LNCAP (cell line): ENCODE measurements at regions not wholly inside any gene's neighbourhood (a gene's known extent, or its start where the extent isn't known, plus 50 kb on each side); places are given as distances from the start of the nearest gene placed in this dataset.

ENCODE experiments used
- TF ChIP-seq, protein P1 (sequence below): fragments of 450-650 bp; IDR thresholded peaks from 2 replicates; pipeline ENCODE4 v1.5.1; 2017; ENCODE audit warnings: mild to moderate bottlenecking

DNA sequence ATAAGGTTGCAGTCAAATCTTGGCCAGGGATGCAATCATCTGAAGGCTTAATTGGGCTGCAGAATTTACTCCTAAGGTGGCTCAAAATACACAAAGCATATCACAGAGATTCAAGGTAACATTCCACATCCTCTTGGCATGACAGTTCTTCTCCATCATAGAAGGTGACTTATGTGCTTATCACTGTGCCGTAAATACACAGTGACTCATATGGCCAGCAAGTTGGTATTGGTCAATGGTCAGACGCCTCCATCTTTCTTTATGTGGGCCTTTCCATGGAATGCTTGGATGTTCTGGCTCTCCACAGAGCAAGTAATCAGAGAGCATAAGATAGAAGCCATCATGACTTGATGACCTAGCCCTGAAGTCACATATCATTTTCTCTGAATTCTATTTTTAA, 168.8 kb upstream of the ST8SIA2 start:
- TF ChIP-seq, protein P1, sequence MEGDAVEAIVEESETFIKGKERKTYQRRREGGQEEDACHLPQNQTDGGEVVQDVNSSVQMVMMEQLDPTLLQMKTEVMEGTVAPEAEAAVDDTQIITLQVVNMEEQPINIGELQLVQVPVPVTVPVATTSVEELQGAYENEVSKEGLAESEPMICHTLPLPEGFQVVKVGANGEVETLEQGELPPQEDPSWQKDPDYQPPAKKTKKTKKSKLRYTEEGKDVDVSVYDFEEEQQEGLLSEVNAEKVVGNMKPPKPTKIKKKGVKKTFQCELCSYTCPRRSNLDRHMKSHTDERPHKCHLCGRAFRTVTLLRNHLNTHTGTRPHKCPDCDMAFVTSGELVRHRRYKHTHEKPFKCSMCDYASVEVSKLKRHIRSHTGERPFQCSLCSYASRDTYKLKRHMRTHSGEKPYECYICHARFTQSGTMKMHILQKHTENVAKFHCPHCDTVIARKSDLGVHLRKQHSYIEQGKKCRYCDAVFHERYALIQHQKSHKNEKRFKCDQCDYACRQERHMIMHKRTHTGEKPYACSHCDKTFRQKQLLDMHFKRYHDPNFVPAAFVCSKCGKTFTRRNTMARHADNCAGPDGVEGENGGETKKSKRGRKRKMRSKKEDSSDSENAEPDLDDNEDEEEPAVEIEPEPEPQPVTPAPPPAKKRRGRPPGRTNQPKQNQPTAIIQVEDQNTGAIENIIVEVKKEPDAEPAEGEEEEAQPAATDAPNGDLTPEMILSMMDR: no peak

DNA sequence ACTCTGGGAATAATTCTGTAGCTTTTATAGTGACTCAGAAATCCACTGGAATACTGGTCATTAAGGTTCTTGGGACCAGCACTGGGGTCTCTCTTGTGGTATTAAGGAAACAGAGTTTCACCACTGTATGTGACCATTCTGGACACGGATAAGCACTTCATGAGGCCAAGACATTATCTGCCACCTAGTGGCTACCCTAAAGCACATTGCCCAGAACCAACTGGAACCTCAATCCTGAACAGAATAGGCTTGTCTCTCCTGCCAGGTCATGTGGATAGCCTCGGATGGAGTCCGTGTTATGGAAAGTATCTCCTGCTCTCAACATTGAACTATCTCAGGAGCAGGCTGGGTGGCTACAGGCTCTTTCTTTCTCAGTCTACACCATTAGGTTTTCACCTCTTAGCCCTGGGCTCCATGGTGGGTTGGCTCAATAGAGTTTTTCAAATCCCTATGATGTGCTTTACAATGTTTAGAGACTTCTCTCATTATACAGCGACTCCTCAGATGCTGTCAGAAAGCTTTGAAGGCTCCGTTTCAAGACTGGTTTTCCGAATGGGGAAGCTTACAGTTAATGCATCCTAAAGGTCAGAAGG, 167.6 kb upstream of the ST8SIA2 start:
- TF ChIP-seq, protein P1: peak; percentile 48

DNA sequence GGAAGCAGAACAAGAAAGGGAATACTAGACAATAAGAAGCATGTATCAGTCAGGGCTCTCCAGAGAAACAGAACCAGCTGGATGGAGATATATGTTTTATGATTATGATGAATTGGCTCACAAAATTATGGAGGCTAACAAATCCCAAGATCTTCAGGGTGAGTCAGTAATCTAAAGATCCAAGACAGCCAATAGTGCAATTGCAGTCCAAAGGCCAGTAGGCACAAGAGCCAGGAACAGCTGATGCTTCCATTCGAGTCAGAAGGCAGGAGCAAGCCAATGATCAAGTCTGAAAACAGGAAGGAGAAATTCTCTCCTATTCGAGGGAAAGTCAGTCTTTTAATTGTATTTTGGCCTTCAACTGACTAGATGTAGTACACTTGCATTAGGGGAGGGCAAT, 164.9 kb upstream of the ST8SIA2 start:
- TF ChIP-seq, protein P1: no peak

DNA sequence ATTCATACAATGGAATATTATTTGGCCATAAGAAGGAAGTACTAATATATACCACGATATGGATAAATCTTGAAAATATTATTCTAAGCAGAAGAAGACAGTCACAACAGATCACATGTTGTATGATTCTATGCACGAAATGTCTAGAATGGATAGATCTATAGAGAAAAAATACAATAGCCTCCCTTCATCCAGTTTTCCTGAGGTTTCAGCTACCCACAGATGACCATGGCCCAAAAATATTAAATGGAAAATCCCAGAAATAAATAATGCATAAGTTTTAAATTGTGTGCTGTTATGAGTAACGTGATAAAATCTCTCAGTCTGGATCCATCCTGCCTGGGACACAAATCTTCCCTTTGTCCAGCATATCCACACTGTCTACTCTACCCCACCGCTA, 162.2 kb upstream of the ST8SIA2 start:
- TF ChIP-seq, protein P1: no peak

DNA sequence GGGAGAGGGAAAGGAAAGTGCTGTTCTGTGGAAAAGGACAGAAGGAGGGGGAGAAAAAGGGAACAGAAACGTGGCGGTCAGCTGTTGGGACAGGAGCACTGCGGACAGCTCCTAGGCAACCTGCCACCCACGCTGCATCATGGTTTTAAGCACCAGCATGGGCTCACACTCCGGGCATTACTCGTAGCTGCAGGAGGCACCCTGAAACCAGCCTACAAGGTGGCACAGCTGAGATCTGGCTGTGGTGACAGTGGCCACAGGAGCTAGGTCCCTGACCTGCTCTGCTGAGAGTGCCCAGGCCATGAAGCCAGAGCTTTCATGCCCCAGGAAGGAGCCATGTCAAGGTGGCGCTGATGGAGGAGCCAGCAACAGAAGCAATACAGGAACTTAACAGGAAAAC, 161.4 kb upstream of the ST8SIA2 start:
- TF ChIP-seq, protein P1: no peak

DNA sequence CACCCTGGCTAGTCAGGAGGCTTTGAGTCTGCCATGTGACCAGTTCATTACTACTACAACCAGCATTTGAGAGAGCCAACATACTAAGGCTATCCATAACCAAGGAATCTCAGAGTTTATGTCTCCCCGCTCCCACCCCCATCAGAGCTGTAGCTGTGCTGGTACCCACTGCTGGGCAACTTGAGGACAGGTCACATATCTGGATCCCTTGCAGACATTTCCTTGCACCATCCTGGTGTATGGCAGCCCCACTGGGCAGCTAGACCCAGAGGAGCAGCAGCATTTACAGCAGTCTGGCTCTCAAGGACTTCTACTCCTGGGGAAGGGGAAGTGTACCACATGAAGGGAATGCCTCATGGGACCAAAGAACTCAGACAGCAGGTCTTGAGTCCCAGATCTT, 160.8 kb upstream of the ST8SIA2 start:
- TF ChIP-seq, protein P1: no peak

DNA sequence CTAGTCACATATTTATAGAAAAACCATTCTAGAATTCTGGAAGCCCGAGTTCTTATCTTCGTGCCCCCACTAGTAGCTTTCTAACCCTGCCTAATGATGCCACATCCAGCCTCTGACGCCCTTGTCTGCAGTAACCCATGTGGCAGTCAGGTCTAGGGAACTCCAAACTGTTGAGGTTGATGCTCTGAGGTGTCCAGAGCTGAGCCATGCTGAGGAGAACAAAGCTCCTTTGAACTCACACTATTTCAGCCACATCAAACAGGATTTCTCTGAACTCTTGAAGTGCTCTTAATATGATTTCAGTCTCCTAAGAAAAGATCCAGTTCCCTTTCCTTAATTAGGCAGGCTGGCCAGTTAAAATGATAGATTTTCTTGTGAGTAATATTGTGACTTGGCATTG, 150.5 kb upstream of the ST8SIA2 start:
- TF ChIP-seq, protein P1: no peak

DNA sequence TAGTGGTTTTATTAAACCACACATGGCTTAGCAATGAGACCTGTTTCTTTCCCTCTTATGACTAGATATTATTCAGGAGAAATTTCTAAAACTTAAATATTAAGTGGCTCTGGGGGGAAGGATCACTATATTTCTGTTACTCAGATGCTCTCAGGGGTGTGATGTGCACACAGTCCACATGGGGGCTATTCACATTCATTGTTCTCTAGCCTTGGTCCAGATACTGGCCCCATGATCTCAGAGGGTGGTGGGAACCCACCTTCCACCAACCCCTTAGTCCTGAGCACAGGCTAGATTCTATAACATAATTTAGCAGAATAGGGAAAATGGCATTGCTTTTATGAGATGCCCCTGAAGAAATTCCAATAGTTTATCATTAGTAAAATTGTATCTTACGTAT, 149.0 kb upstream of the ST8SIA2 start:
- TF ChIP-seq, protein P1: no peak
